ENCODE measurements at regions not wholly inside any gene's neighbourhood (a gene's known extent, or its start where the extent isn't known, plus 50 kb on each side); places are given as distances from the start of the nearest gene placed in this dataset.

DNA sequence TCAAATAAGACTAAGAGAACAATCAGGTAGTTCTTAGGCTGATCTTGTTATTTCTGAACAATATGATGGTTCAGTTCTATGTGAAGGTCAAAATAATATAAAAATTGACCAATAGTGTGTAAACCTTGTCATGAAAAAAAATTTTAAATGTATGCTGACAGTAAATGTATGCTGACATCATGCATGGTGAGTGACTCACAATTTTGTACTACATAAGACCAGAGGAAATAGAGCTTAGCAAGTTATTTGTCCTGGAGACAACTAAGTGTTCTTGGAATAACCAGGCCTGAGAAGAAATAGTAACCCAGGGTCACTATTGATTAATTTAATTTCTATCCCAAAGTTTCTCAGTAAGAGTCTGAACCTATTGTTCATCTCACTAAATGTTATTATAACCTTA lies 182.2 kb upstream of the PCDH15 start:
- no peak for TF ChIP-seq SPI1 (IDR thresholded peaks at IDR 0.05; ENCODE audit: borderline replicate concordance, low read depth)
- TF ChIP-seq, protein P1, sequence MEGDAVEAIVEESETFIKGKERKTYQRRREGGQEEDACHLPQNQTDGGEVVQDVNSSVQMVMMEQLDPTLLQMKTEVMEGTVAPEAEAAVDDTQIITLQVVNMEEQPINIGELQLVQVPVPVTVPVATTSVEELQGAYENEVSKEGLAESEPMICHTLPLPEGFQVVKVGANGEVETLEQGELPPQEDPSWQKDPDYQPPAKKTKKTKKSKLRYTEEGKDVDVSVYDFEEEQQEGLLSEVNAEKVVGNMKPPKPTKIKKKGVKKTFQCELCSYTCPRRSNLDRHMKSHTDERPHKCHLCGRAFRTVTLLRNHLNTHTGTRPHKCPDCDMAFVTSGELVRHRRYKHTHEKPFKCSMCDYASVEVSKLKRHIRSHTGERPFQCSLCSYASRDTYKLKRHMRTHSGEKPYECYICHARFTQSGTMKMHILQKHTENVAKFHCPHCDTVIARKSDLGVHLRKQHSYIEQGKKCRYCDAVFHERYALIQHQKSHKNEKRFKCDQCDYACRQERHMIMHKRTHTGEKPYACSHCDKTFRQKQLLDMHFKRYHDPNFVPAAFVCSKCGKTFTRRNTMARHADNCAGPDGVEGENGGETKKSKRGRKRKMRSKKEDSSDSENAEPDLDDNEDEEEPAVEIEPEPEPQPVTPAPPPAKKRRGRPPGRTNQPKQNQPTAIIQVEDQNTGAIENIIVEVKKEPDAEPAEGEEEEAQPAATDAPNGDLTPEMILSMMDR (IDR thresholded peaks at IDR 0.05; ENCODE audit: insufficient read depth, low read length) = no peak
- TF ChIP-seq POLR2AphosphoS5 (IDR thresholded peaks at IDR 0.05; ENCODE audit: low read depth) = no peak
- no peak for TF ChIP-seq GABPA (IDR thresholded peaks at IDR 0.05; ENCODE audit: low read depth)
- TF ChIP-seq, protein P2, sequence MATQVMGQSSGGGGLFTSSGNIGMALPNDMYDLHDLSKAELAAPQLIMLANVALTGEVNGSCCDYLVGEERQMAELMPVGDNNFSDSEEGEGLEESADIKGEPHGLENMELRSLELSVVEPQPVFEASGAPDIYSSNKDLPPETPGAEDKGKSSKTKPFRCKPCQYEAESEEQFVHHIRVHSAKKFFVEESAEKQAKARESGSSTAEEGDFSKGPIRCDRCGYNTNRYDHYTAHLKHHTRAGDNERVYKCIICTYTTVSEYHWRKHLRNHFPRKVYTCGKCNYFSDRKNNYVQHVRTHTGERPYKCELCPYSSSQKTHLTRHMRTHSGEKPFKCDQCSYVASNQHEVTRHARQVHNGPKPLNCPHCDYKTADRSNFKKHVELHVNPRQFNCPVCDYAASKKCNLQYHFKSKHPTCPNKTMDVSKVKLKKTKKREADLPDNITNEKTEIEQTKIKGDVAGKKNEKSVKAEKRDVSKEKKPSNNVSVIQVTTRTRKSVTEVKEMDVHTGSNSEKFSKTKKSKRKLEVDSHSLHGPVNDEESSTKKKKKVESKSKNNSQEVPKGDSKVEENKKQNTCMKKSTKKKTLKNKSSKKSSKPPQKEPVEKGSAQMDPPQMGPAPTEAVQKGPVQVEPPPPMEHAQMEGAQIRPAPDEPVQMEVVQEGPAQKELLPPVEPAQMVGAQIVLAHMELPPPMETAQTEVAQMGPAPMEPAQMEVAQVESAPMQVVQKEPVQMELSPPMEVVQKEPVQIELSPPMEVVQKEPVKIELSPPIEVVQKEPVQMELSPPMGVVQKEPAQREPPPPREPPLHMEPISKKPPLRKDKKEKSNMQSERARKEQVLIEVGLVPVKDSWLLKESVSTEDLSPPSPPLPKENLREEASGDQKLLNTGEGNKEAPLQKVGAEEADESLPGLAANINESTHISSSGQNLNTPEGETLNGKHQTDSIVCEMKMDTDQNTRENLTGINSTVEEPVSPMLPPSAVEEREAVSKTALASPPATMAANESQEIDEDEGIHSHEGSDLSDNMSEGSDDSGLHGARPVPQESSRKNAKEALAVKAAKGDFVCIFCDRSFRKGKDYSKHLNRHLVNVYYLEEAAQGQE (IDR thresholded peaks at IDR 0.05; ENCODE audit: insufficient replicate concordance, low read depth) = no peak
- no peak overlapping the region for H3K27ac ChIP-seq (replicated peaks)
- no peak overlapping the region for H3K4me3 ChIP-seq (replicated peaks; ENCODE audit: insufficient read depth, low read length)
- no peaks in the 10 kb centered on the region for H3K27me3 ChIP-seq (ENCODE audit: insufficient read depth, poor library complexity, severe bottlenecking)
- DNase-seq (ENCODE audit: low read depth in 1 of 2, low spot score in 1 of 2) = no peak

DNA sequence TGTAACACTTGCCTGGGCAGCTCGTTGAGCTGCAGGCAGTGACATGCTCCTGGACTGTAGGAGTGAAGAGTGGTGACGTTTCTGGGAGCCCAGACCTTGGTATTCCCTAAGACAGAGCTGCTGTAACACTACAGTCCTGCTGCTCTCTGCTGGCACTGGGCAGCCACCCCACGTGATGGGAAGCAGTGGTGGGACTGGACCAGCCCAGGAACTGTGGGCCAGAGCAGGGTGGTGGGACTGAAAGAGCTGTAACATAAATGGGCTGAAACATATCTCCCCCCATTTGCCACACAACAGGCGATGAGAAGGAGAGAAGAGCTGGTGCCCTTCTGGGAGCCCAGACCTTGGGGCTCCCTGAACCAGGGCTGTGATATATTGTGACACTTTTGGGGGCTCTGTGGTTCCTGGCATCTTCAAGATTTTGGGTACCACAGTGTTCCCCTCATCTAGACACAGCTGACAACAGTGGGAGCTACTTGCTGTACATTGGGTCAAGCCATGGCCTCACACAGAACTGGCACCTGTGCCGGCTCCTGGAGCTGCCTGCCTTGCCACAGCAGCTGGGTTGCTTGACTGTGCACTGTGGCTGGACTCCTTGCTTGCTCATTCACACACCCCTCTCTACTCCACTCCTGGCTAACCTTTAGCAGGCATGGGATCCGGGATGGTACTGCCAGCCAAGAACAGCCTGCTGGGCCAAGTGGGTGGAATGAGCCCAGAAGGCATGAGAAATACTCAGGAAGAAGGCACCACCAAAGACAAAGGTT lies 161.3 kb upstream of the PCDH15 start:
- no peak overlapping the region for H3K4me3 ChIP-seq (replicated peaks; ENCODE audit: insufficient read depth, low read length)
- TF ChIP-seq, protein P1 (IDR thresholded peaks at IDR 0.05; ENCODE audit: insufficient read depth, low read length) = no peak
- TF ChIP-seq SPI1 (IDR thresholded peaks at IDR 0.05; ENCODE audit: borderline replicate concordance, low read depth) (no peak), GABPA (IDR thresholded peaks at IDR 0.05; ENCODE audit: low read depth) (no peak), POLR2AphosphoS5 (IDR thresholded peaks at IDR 0.05; ENCODE audit: low read depth) (no peak)
- TF ChIP-seq, protein P2 (IDR thresholded peaks at IDR 0.05; ENCODE audit: insufficient replicate concordance, low read depth) = no peak
- no peak for DNase-seq (ENCODE audit: low read depth in 1 of 2, low spot score in 1 of 2)
- no peaks in the 10 kb centered on the region for H3K27me3 ChIP-seq (ENCODE audit: insufficient read depth, poor library complexity, severe bottlenecking)
- no peak overlapping the region for H3K27ac ChIP-seq (replicated peaks)

DNA sequence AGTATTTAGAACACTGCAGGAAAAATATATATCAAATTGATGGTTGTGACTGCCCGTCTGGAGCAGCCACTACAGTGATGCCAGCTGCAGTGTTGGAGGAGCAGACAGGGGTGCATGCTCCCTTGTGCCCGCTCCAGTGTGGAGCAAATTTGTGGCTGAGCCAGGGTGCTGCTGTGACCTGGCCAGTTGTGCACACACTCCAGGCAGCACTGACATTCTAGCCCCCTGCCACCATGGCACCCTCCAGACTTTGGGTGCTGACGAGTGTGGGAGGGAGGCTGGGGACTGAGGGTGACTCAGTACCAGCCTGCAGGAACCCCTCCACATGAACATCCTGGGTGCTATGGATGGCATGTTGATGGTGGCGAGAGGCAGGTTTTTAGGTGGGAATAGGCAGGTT lies 160.0 kb upstream of the PCDH15 start:
- Histone ChIP-seq H3K4me3 (replicated peaks; ENCODE audit: insufficient read depth, low read length) (no peak overlapping the region), H3K27me3 (ENCODE audit: insufficient read depth, poor library complexity, severe bottlenecking) (no peaks in the 10 kb centered on the region), H3K27ac (replicated peaks) (no peak overlapping the region)
- TF ChIP-seq, protein P2 (IDR thresholded peaks at IDR 0.05; ENCODE audit: insufficient replicate concordance, low read depth) = no peak
- no peak for DNase-seq (ENCODE audit: low read depth in 1 of 2, low spot score in 1 of 2)

Measured in HL-60 (cell line).